SKM-1 (cell line): ENCODE measurements at regions not wholly inside any gene's neighbourhood (a gene's known extent, or its start where the extent isn't known, plus 50 kb on each side); places are given as distances from the start of the nearest gene placed in this dataset.

ENCODE experiments used
- DNase-seq: peaks from one replicate; lab custom pipeline; 2025; ENCODE audit not compliant: unreplicated experiment; lab: John Stamatoyannopoulos, UW

GRCh38 chr5:124093658-124094057 lies 581.7 kb downstream of the CSNK1G3 start:
- no peak for DNase-seq

- DNase-seq, result no peak
Measured at GRCh38 chr5:124090115-124090514, 578.1 kb downstream of the CSNK1G3 start.

GRCh38 chr5:124089578-124089977 lies 577.6 kb downstream of the CSNK1G3 start:
- no peak for DNase-seq

- DNase-seq, result no peak
Measured at GRCh38 chr5:124088289-124089032, 576.5 kb downstream of the CSNK1G3 start.

GRCh38 chr5:124087752-124088151 lies 575.8 kb downstream of the CSNK1G3 start:
- no peak for DNase-seq

GRCh38 chr5:124080256-124080655 lies 568.3 kb downstream of the CSNK1G3 start:
- DNase-seq, result no peak

GRCh38 chr5:124079062-124079461 lies 567.1 kb downstream of the CSNK1G3 start:
- DNase-seq, result no peak

- no peak for DNase-seq
Measured at GRCh38 chr5:124074500-124074899, 562.5 kb downstream of the CSNK1G3 start.

- DNase-seq, result no peak
Measured at GRCh38 chr5:124072570-124072969, 560.6 kb downstream of the CSNK1G3 start.

GRCh38 chr5:124071039-124071438 lies 559.1 kb downstream of the CSNK1G3 start:
- DNase-seq, result no peak

GRCh38 chr5:124065508-124065907 lies 553.5 kb downstream of the CSNK1G3 start:
- DNase-seq, result no peak

GRCh38 chr5:124064956-124065355 lies 553.0 kb downstream of the CSNK1G3 start:
- no peak for DNase-seq

GRCh38 chr5:124061663-124062062 lies 549.7 kb downstream of the CSNK1G3 start:
- DNase-seq, result no peak

GRCh38 chr5:124061068-124061430 lies 549.1 kb downstream of the CSNK1G3 start:
- DNase-seq, result no peak

GRCh38 chr5:124060413-124061067 lies 548.6 kb downstream of the CSNK1G3 start:
- DNase-seq, result no peak

- DNase-seq, result no peak
Measured at GRCh38 chr5:124060011-124060410, 548.0 kb downstream of the CSNK1G3 start.

GRCh38 chr5:124059200-124059599 lies 547.2 kb downstream of the CSNK1G3 start:
- DNase-seq, result no peak

GRCh38 chr5:124057724-124058231 lies 545.8 kb downstream of the CSNK1G3 start:
- no peak for DNase-seq

GRCh38 chr5:124056991-124057723 lies 545.2 kb downstream of the CSNK1G3 start:
- peak; percentile 88 for DNase-seq

GRCh38 chr5:124056326-124056990 lies 544.5 kb downstream of the CSNK1G3 start:
- DNase-seq, result no peak

- DNase-seq, result no peak
Measured at GRCh38 chr5:124055751-124056150, 543.8 kb downstream of the CSNK1G3 start.
